D341Med (cell line): ENCODE measurements at regions not wholly inside any gene's neighbourhood (a gene's known extent, or its start where the extent isn't known, plus 50 kb on each side); places are given as distances from the start of the nearest gene placed in this dataset.

Experiments
- DNase-seq: peaks from one replicate; pipeline ENCODE4 v3.0.0; 2012; ENCODE audit warnings: low spot score

DNA sequence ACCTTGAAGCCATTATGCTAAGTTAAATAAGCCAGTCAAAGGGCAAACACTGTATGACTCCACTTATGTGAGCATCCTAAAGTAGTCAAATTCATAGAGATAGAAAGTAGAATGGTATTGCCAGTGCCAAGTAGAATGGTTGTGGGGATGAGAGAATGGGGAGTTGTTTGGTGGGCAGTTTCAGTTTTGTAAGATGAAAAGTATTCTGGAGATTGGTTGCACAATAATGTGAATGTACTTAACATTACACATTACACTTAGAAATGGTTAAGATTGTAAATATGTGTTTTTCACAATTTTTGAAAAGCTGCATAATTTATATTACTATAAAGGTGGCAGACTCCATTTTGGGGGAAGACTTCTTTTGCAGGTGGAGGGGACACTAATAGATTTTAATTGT, 51.3 kb upstream of the CARMIL1 start:
- DNase-seq = no peak
